Left lung (tissue), 4 donors: ENCODE measurements at regions not wholly inside any gene's neighbourhood (a gene's known extent, or its start where the extent isn't known, plus 50 kb on each side); places are given as distances from the start of the nearest gene placed in this dataset.
"Not testable (repeated sequence)": the region's sequence is repeated elsewhere in the genome, so short reads cannot be mapped to it uniquely, and the experiment has no call there.

Experiments used
- ATAC-seq: fragments of 200-7000 bp; cut with Tn5 transposase; one replicate; pipeline ENCODE4 v1.9.1; 2020; ENCODE audit warnings: moderate library complexity
- DNase-seq, 4 donors: peaks; one replicate each; pipeline ENCODE4 v3.0.0-alpha.2; 2013 to 2020
- H3K27ac ChIP-seq, 2 donors: fragments of 200-600 bp; sonication (generic) in 1 of 2; one replicate each; pipeline versions ENCODE4 v1.5.0 to v1.8.0; 2020 to 2021
- H3K27me3 ChIP-seq, 2 donors: fragments of 200-600 bp; sonication (generic) in 1 of 2; one replicate each; pipeline versions ENCODE4 v1.5.0 to v1.8.0; 2020 to 2021
- H3K36me3 ChIP-seq, 2 donors: fragments of 200-600 bp; sonication (generic) in 1 of 2; one replicate each; pipeline versions ENCODE4 v1.5.0 to v1.8.0; 2020 to 2021
- H3K4me1 ChIP-seq, 2 donors: fragments of 200-600 bp; one replicate each; pipeline ENCODE4 v1.8.0; 2021
- H3K4me3 ChIP-seq, 2 donors: fragments of 200-600 bp; sonication (generic) in 1 of 2; one replicate each; pipeline versions ENCODE4 v1.5.0 to v1.8.0; 2020 to 2021; ENCODE audit warnings: mild to moderate bottlenecking in 1 of 2
- H3K9me3 ChIP-seq, 2 donors: fragments of 200-600 bp; sonication (generic) in 1 of 2; one replicate each; pipeline versions ENCODE4 v1.5.0 to v1.8.0; 2020 to 2021
- intact Hi-C, 2 donors: fragments of 100-400 bp; cut with DNase I; formaldehyde crosslinking; loops; one replicate each; pipeline versions ENCODE4 v1.11.2 to v1.14.2; 2022
- TF ChIP-seq, protein P1 (sequence below), 2 donors: fragments of 200-600 bp; sonication (generic) in 1 of 2; IDR thresholded peaks; one replicate each; pipeline versions ENCODE4 v1.5.0 to v1.8.0; 2021; ENCODE audit warnings: antibody characterized with exemption in 2 of 2
- donor health status: DM: no; HTN: yes; CAD: no.
- donor health status: DM: no; HTN: no; CAD: no.

DNA sequence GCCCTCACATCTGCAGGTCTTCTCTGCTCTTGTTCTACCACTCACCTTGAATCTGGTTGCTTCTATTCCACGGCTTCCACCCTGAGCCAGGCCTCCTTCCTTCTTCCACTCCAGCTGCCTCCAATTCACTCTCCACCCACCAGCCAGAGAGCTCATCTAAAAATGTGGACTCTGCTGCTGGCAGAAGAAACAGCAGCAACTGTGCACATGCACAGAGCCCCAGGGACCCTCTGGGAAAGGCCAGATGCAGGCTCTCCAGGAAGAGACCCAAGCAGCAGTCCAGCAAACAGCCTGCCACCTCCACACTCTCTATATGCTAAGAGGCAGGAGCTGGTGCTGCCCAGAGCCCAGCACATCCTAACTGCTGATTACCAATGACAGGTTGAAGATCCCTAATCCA lies 162.6 kb upstream of the TOP1 start:
- ATAC-seq (no peak), DNase-seq (no peak)
- no peaks in the 10 kb centered on the region for H3K27me3 ChIP-seq
- TF ChIP-seq, protein P1, sequence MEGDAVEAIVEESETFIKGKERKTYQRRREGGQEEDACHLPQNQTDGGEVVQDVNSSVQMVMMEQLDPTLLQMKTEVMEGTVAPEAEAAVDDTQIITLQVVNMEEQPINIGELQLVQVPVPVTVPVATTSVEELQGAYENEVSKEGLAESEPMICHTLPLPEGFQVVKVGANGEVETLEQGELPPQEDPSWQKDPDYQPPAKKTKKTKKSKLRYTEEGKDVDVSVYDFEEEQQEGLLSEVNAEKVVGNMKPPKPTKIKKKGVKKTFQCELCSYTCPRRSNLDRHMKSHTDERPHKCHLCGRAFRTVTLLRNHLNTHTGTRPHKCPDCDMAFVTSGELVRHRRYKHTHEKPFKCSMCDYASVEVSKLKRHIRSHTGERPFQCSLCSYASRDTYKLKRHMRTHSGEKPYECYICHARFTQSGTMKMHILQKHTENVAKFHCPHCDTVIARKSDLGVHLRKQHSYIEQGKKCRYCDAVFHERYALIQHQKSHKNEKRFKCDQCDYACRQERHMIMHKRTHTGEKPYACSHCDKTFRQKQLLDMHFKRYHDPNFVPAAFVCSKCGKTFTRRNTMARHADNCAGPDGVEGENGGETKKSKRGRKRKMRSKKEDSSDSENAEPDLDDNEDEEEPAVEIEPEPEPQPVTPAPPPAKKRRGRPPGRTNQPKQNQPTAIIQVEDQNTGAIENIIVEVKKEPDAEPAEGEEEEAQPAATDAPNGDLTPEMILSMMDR (IDR thresholded peaks at IDR 0.05) = no peak
- no peak overlapping the region for H3K4me3 ChIP-seq
- H3K9me3 ChIP-seq = no peaks in the 10 kb centered on the region
- intact Hi-C loops = no loop called here
- no peaks in the 10 kb centered on the region for H3K4me1 ChIP-seq
- H3K36me3 ChIP-seq = no peaks in the 10 kb centered on the region
- no peak overlapping the region for H3K27ac ChIP-seq

DNA sequence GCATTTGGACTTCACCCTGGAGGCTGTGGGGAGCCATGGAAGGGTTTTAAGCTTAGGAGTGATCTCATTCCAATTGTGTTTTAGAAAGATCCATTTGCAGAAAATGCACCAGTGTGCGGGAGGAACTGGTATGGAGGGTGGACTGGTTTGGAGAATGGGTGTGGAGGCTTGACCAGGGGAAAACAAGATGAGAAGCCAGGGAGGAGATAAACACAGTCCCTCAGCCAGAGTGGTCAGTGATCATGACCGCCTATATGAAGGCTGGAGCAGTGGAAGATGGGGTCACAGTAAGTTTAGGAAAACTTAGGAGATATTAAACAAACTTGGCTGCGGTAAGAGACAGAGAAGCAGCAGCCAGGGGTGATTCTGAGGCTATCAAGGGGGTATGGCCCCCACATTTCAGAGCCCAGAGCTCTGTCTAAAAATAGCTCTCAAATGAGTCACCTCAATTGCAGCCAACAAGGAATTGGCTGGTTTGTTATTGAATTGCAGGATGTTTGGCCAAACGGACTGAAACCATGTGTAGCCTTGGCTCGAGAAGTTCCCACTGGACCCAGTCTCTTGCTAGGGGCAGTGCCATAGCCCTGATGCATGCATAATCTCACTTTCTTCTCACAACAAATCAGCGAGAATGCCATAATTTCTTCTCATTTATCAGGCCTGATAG lies 159.9 kb upstream of the TOP1 start:
- TF ChIP-seq, protein P1 (IDR thresholded peaks at IDR 0.05) = no peak
- no peaks in the 10 kb centered on the region for H3K36me3 ChIP-seq
- no peaks in the 10 kb centered on the region for H3K4me1 ChIP-seq
- H3K27me3 ChIP-seq = no peaks in the 10 kb centered on the region
- intact Hi-C loops = no loop called here
- H3K9me3 ChIP-seq = no peaks in the 10 kb centered on the region
- ATAC-seq (peak; percentile 70), DNase-seq (peak in 2 of 4 donors; percentile 74 to 87)
- H3K27ac ChIP-seq = no peak overlapping the region
- H3K4me3 ChIP-seq = no peak overlapping the region

DNA sequence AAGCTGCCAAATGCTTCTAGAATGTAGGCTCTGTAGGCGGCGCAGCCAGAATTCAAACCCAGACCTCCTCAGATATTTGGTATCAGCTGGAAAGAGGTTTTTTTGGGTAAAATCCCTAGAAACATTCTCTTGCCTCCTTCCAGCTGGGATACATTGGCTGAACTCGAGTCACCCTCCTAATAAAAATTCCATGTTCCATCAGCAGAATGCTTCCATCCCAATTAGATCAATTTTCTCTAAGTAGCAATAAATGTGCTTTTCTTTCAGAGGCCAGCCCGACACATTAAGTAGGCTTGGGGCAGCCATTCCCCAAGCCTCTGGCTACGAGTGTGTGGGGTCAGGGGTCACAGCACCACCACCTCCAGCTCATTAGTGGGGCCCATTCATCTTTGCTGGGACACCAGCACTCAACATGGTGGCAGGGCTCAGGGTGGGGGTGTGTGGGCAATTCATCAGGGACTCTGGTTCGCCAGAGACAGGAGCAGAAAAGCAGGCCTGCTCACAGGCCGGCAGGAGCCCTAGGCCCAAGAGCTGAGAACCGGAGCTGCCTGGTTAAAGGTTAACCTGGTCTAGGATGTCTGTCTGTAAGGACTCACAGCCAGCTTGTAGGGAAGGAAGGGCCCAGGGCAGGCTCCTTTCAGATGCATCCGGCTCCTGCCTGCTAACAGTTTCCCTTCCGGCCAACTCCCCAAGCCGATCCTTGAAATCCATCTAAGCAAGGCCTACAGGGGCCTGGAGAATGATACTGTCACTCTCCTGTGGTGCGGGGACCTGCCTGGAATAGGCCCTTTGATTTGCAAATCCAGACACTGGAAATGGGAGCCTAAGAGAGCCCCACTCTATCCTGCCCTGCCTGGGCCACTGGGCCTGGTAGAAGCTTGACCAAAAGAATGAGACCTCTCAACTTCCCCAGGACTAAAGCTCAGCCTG lies 159.1 kb upstream of the TOP1 start:
- DNase-seq = peak in 1 of 4 donors; percentile 13
- TF ChIP-seq, protein P1 (IDR thresholded peaks at IDR 0.05) = no peak
- H3K27ac ChIP-seq = no peak overlapping the region
- intact Hi-C loops = no loop called here
- no peaks in the 10 kb centered on the region for H3K9me3 ChIP-seq
- no peaks in the 10 kb centered on the region for H3K27me3 ChIP-seq
- no peak for ATAC-seq
- no peaks in the 10 kb centered on the region for H3K36me3 ChIP-seq
- H3K4me1 ChIP-seq = no peaks in the 10 kb centered on the region
- H3K4me3 ChIP-seq = no peak overlapping the region

DNA sequence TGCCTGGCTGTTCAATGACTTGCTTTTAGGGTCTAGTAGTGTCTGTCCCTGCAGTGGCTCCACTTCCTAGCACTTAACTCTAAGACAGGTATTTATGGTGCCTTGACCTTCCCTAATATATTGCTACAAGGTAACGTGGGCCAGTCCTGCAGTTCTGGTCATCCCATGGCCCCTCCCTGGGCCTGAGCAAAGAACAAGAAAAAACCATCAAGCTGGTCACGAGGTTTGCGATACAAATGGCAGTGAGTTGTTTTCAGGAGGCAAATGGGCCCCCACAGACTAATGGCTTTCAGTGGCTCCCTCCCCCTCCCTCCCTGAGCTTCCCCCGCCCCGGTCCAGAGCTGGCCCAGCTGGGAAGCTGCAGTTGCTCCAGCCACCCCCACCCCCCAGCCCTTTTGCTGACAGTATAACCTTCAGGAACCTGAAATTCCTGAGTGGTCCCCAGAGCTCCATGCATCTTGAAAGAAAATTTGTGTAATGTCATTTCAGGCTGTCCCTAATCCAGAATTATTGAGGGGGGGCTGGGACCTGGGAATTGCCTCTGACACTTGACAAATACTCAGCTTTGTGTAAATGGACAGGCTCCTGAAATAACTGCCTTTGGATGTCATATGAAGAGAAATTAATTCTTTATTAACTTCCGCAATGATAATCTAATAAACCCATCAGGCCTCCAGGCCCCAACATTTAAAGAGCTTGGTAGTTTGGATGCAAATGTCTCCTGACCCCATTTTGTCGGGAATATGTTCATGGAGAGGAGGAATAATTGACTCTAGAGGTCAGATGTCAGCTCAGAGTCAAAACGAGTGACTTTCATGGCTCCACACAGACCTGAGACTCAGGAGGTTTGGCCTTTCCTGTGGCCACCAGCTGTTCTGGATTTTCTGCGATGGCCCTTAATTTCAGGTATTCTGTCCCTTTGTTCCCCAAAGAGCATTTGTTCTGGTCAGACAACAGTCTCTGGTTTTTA lies 153.2 kb upstream of the TOP1 start:
- Histone ChIP-seq H3K27ac (no peak overlapping the region), H3K27me3 (no peaks in the 10 kb centered on the region), H3K36me3 (no peaks in the 10 kb centered on the region), H3K4me3 (no peak overlapping the region), H3K9me3 (no peaks in the 10 kb centered on the region), H3K4me1 (peaks cover 0 to 1% of the 10 kb centered on the region in 2 donors)
- ATAC-seq (no peak), DNase-seq (no peak)
- TF ChIP-seq, protein P1 (IDR thresholded peaks at IDR 0.05) = no peak
- intact Hi-C loops = no loop called here

DNA sequence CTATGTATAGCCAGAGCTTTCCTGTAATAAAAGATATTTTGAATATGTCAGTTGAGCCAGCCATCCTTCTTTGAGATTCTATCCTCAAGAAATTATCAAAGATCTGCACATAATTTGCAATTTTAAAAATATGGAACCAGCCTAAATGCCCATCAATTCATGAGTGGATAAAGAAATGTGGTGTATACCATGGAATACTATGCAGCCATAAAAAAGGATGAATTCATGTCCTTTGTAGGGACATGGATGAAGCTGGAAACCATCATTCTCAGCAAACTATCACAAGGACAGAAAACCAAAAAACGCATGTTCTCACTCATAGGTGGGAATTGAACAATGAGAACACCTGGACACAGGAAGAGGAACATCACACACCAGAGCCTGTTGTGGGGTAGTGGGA lies 150.5 kb upstream of the TOP1 start:
- H3K27me3 ChIP-seq, H3K4me3 ChIP-seq, H3K36me3 ChIP-seq, H3K9me3 ChIP-seq, ATAC-seq, H3K27ac ChIP-seq, DNase-seq, intact Hi-C loops: not testable (repeated sequence)
- peaks cover 0 to 13% of the 10 kb centered on the region in 2 donors for H3K4me1 ChIP-seq
